Neural progenitor cell (in vitro differentiated cells): ENCODE measurements at regions not wholly inside any gene's neighbourhood (a gene's known extent, or its start where the extent isn't known, plus 50 kb on each side); places are given as distances from the start of the nearest gene placed in this dataset.

ENCODE experiments used
- EZH2phosphoT487 ChIP-seq: fragments of 200-600 bp; sonication (generic); IDR thresholded peaks from 2 replicates; pipeline ENCODE4 v1.6.1; 2017; ENCODE audit warnings: antibody characterized with exemption
- TF ChIP-seq, protein P1 (sequence below): fragments of 200-600 bp; sonication (generic); IDR thresholded peaks from 2 replicates; pipeline ENCODE4 v1.5.1; 2017; ENCODE audit warnings: antibody characterized with exemption, mild to moderate bottlenecking

DNA sequence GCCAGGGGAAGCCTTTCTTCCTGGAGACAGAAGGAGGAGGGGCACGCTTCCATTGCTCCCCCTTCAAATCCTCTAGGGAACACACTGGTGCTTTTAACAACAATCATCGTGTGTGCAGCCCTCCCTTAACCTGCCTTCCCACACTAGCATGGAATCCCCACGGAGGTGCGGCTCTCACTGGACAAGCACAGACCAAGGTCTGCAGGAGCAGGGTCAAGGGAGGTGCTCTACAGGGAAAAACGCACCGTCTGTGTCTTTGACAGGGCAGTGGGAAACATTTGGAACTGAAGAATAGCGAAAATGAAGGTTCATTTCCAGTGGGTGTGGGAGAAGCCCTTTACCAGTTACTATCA is 527.1 kb downstream of the QKI start:
- no peak for TF ChIP-seq EZH2phosphoT487
- TF ChIP-seq, protein P1, sequence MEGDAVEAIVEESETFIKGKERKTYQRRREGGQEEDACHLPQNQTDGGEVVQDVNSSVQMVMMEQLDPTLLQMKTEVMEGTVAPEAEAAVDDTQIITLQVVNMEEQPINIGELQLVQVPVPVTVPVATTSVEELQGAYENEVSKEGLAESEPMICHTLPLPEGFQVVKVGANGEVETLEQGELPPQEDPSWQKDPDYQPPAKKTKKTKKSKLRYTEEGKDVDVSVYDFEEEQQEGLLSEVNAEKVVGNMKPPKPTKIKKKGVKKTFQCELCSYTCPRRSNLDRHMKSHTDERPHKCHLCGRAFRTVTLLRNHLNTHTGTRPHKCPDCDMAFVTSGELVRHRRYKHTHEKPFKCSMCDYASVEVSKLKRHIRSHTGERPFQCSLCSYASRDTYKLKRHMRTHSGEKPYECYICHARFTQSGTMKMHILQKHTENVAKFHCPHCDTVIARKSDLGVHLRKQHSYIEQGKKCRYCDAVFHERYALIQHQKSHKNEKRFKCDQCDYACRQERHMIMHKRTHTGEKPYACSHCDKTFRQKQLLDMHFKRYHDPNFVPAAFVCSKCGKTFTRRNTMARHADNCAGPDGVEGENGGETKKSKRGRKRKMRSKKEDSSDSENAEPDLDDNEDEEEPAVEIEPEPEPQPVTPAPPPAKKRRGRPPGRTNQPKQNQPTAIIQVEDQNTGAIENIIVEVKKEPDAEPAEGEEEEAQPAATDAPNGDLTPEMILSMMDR = no peak
